ENCODE measurements at regions not wholly inside any gene's neighbourhood (a gene's known extent, or its start where the extent isn't known, plus 50 kb on each side); places are given as distances from the start of the nearest gene placed in this dataset.

DNA sequence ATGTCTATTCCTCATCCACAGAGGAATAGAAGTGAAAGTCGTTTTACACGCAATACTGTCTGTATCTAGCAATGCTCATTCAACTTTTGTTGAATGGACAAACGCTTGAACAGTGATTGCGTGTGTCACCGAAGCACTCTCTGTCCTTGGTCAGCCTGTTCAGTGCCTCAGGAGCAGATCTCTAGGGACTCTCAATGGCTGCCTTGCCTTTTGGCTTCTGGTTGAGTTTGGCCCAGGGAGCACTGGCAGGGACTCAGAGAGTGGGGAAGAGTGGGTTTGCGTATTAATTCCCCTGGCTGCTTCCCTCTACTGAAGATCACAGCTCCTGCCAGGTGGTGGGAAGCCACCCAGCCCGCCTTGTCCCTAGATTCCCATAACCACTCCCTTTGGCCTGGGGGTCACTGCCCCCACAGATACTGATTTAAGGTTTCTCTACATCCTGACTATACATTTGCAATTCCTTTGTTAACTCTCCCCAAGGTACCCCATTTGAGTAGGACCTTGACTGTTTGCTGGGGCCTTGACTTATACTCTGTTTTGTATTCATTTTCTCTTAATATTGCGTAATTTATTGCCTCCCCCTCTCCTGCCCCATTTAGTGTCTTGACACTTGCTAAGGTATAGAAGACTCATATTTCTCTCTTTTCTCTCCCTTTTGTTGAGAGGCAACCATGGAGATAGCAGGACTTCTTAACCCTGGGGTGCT lies 61.7 kb upstream of the USP24 start:
- DNase-seq (ENCODE audit: low read depth in 2 of 2) = no peak

- DNase-seq (ENCODE audit: low read depth in 2 of 2) = no peak
Measured at GRCh38 chr1:55275941-55276341, 60.8 kb upstream of the USP24 start.

- DNase-seq (ENCODE audit: low read depth in 2 of 2) = no peak
Measured at GRCh38 chr1:55275151-55275748, 60.1 kb upstream of the USP24 start.

DNA sequence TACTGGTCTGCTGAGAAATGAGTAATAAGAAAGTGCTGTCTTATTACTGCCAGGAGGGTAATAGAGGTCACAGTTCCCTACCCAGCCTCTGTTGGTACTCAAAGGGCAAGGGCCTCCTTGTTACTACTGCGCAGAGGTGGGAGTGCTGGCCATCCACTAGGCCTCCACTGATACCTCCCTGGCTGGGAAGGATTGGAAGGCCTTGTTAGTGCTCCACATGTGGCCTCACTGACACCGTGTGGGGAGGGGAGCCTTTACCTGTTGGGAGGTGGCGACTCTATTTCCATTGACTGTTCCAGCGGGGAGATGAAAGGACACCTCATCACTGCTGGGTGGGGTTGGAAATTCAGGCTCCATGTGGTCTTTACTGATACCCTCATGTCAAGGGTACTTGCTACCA lies 57.8 kb upstream of the USP24 start:
- DNase-seq (ENCODE audit: low read depth in 2 of 2) = no peak
